ENCODE measurements at regions not wholly inside any gene's neighbourhood (a gene's known extent, or its start where the extent isn't known, plus 50 kb on each side); places are given as distances from the start of the nearest gene placed in this dataset.

DNA sequence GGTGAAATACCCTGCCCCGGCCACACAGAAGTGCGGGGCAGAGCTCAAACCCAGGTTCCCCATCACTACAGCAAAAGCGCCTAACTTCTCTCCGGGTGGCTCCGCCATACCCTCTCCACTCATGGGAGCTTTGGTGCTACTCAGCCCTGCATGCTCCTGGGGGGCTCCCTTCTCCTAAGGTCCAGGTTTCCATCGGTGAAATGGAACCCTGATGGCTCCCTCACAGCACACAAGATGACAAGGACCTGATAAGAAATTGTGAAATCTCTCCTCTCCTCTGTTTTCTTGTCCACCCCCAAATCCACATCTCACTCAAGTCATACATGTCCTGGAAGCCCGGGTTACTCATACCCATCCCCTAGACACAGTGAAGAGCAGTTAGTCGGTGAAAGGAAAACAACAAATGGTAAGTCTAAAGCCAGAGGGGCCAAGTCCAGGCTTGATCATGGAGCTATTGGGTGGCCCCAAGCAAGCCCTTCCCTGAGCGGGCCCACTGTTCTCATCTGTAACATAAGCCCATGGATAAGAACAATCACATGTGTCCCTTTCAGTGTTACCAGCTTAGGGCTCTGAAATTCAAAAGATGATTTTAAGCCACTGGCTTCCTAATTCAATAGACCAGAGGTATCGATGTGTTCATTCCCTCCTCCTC, 317.5 kb downstream of the BCL11B start:
- intact Hi-C loops (cut with micrococcal nuclease; ENCODE audit: unreplicated experiment) (no loop called here), in situ Hi-C loops (cut with HindIII; ENCODE audit: extremely low pct_ligation_motif_present, low pct_unique_long_range_greater_than_20kb) (no loop called here)
- DNase-seq (ENCODE audit: low spot score) (no peak), FAIRE-seq (no peak), ATAC-seq (no peak)
- BruUV-seq (replicated peaks) = no TSS peak
- H3K27me3 ChIP-seq (ENCODE audit: control insufficient read depth in 1 of 2, insufficient read depth in 2 of 2, low read length in 2 of 2) = peaks cover 0 to 20% of the 10 kb centered on the region in 2 experiments; a peak in 1 of 5 replicates
- no peaks in the 10 kb centered on the region for H3K9me3 ChIP-seq (ENCODE audit: low read length)
- H3K4me2 ChIP-seq (ENCODE audit: low read depth, low read length) = no peak overlapping the region
- ChIA-PET CTCF (ENCODE audit: low intra/inter-chr PET ratio, low total read pairs) (no interaction called here), POLR2A (no interaction called here)
- no peaks in the 10 kb centered on the region for H3K4me1 ChIP-seq (ENCODE audit: insufficient read depth, low read length)
- H3K36me3 ChIP-seq (replicated peaks in 1 of 2; ENCODE audit: control insufficient read depth in 1 of 2, insufficient read depth in 2 of 2, low read length in 2 of 2) = no peaks in the 10 kb centered on the region
- no peak overlapping the region for H2AFZ ChIP-seq (ENCODE audit: low read length)
- WGBS (ENCODE audit: low lambda C conversion rate) = 42% methylated on average over 8 of the region's 10 CpGs
- H4K20me1 ChIP-seq (ENCODE audit: insufficient read depth, low read length) = no peaks in the 10 kb centered on the region
- H3K9ac ChIP-seq (ENCODE audit: insufficient read depth, low read depth, low read length) = no peak overlapping the region
- TF ChIP-seq PHB2 (IDR thresholded peaks at IDR 0.05; ENCODE audit: partially characterized antibody) (no peak), MYNN (CRISPR knock-in tag; IDR thresholded peaks at IDR 0.05; ENCODE audit: low read depth) (no peak)
- H3K27ac ChIP-seq (ENCODE audit: extremely low read length, insufficient read depth, low read length) = no peak overlapping the region
- H3K4me3 ChIP-seq (replicated peaks in 1 of 3; ENCODE audit: insufficient read depth in 1 of 3, low read depth in 2 of 3, low read length in 3 of 3) = no peak overlapping the region
- no peaks in the 10 kb centered on the region for H3K79me2 ChIP-seq (ENCODE audit: insufficient read depth, low read length)

DNA sequence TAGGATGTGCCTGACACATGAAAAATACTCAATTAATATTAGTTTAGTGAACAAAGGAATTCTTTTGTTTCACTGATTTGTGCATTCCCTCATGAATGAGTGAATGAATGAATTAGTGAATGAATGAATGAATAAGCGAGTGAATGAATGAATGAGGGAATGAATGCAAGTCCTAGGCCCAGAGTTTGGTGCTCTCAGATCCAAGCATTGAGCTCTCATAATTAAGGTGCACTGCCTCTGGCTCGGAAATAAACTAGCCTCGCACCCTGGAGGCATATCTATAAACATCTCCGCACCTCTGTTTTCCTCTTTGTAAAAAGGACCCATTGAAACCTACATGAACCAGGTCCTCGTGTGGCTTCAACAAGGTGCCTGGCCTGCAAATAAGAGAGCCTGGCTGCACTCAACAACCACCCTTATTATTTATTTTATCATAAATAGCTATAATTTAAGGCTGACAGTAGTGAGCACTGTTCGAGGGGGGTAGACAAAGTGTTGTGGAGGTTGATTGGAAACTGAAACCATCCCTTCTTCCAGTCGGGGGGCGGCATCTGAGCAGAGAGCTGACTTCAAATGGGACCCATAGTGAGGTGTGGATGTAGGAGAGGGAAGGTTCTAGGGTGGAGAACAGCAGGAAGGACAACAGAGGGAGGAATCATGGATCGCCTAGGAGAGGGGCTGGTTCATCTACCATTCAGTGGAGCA, 316.8 kb downstream of the BCL11B start:
- in situ Hi-C loops (cut with HindIII; ENCODE audit: extremely low pct_ligation_motif_present, low pct_unique_long_range_greater_than_20kb) = no loop called here
- DNase-seq (ENCODE audit: low spot score) (no peak), FAIRE-seq (no peak), ATAC-seq (no peak)
- H3K36me3 ChIP-seq (replicated peaks in 1 of 2; ENCODE audit: control insufficient read depth in 1 of 2, insufficient read depth in 2 of 2, low read length in 2 of 2) = no peaks in the 10 kb centered on the region
- no peaks in the 10 kb centered on the region for H3K9me3 ChIP-seq (ENCODE audit: low read length)
- H4K20me1 ChIP-seq (ENCODE audit: insufficient read depth, low read length) = no peaks in the 10 kb centered on the region
- H3K79me2 ChIP-seq (ENCODE audit: insufficient read depth, low read length) = no peaks in the 10 kb centered on the region
- no peak overlapping the region for H3K9ac ChIP-seq (ENCODE audit: insufficient read depth, low read depth, low read length)
- intact Hi-C loops (cut with micrococcal nuclease; ENCODE audit: unreplicated experiment) = no loop called here
- H3K27ac ChIP-seq (ENCODE audit: extremely low read length, insufficient read depth, low read length) = no peak overlapping the region
- H2AFZ ChIP-seq (ENCODE audit: low read length) = no peak overlapping the region
- peaks cover 0 to 20% of the 10 kb centered on the region in 2 experiments; a peak in 2 of 5 replicates for H3K27me3 ChIP-seq (ENCODE audit: control insufficient read depth in 1 of 2, insufficient read depth in 2 of 2, low read length in 2 of 2)
- H3K4me1 ChIP-seq (ENCODE audit: insufficient read depth, low read length) = no peaks in the 10 kb centered on the region
- H3K4me3 ChIP-seq (replicated peaks in 1 of 3; ENCODE audit: insufficient read depth in 1 of 3, low read depth in 2 of 3, low read length in 3 of 3) = no peak overlapping the region
- CTCF ChIA-PET (ENCODE audit: low intra/inter-chr PET ratio, low total read pairs) = no interaction called here
- H3K4me2 ChIP-seq (ENCODE audit: low read depth, low read length) = no peak overlapping the region
- POLR2A ChIA-PET = no interaction called here
- 30% methylated on average over 9 of the region's 9 CpGs for WGBS (ENCODE audit: low lambda C conversion rate)
- BruUV-seq (replicated peaks) = no TSS peak
- TF ChIP-seq BRCA1 (CRISPR knock-in tag; IDR thresholded peaks at IDR 0.05) (no peak), ZC3H13 (CRISPR knock-in tag; IDR thresholded peaks at IDR 0.05) (no peak), PAX8 (CRISPR knock-in tag; IDR thresholded peaks at IDR 0.05; ENCODE audit: borderline replicate concordance) (no peak), MAFK (conservative IDR thresholded peaks at IDR 0.05 in 1 of 2, IDR thresholded peaks at IDR 0.05 in 1 of 2; ENCODE audit: low read length in 2 of 2) (no peak), RNF2 (conservative IDR thresholded peaks at IDR 0.05; ENCODE audit: low read depth) (no peak), AKAP8 (CRISPR knock-in tag; IDR thresholded peaks at IDR 0.05) (no peak), SIN3A (IDR thresholded peaks at IDR 0.05; ENCODE audit: borderline replicate concordance, low read depth, low read length) (no peak)
- TF ChIP-seq, protein P1, sequence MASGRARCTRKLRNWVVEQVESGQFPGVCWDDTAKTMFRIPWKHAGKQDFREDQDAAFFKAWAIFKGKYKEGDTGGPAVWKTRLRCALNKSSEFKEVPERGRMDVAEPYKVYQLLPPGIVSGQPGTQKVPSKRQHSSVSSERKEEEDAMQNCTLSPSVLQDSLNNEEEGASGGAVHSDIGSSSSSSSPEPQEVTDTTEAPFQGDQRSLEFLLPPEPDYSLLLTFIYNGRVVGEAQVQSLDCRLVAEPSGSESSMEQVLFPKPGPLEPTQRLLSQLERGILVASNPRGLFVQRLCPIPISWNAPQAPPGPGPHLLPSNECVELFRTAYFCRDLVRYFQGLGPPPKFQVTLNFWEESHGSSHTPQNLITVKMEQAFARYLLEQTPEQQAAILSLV (CRISPR knock-in tag; IDR thresholded peaks at IDR 0.05; ENCODE audit: borderline replicate concordance) = no peak
- TF ChIP-seq, protein P2, sequence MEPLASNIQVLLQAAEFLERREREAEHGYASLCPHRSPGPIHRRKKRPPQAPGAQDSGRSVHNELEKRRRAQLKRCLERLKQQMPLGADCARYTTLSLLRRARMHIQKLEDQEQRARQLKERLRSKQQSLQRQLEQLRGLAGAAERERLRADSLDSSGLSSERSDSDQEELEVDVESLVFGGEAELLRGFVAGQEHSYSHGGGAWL (CRISPR knock-in tag; IDR thresholded peaks at IDR 0.05) = no peak
- TF ChIP-seq, protein P3, sequence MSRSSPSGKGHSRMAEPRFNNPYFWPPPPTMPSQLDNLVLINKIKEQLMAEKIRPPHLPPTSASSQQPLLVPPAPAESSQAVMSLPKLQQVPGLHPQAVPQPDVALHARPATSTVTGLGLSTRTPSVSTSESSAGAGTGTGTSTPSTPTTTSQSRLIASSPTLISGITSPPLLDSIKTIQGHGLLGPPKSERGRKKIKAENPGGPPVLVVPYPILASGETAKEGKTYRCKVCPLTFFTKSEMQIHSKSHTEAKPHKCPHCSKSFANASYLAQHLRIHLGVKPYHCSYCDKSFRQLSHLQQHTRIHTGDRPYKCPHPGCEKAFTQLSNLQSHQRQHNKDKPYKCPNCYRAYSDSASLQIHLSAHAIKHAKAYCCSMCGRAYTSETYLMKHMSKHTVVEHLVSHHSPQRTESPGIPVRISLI (CRISPR knock-in tag; IDR thresholded peaks at IDR 0.05; ENCODE audit: borderline replicate concordance) = no peak

Data from HepG2 (cell line).